H1 (cell line): ENCODE measurements at regions not wholly inside any gene's neighbourhood (a gene's known extent, or its start where the extent isn't known, plus 50 kb on each side); places are given as distances from the start of the nearest gene placed in this dataset.

Experiments used
- CTCF ChIA-PET: fragments of 300-600 bp; sonication (Branson Sonifier 250); formaldehyde crosslinking; loops from one replicate; lab custom pipeline; 2021; ENCODE audit not compliant: partially characterized antibody; lab: Charles Lee
- POLR2A ChIA-PET: fragments of 300-600 bp; sonication (Branson Sonifier 250); formaldehyde crosslinking; loops from one replicate; lab custom pipeline; 2021; ENCODE audit warnings: inconsistent platforms; ENCODE audit not compliant: partially characterized antibody; lab: Charles Lee
- DNase-seq, 2 experiments: peaks; one replicate each; pipeline versions ENCODE4 v3.0.0 to v3.0.0-alpha.2; 2010 to 2022; ENCODE audit warnings: low spot score in 2 of 2, low read depth in 1 of 2, mixed read lengths in 1 of 2
- FAIRE-seq: peaks from 2 replicates; lab custom pipeline; 2011; peaks lifted over from hg19 to GRCh38; lab: Jason Lieb, UNC
- H2AFZ ChIP-seq: 2 replicates; pipeline ENCODE4 v1.8.1; 2012; ENCODE audit warnings: low read length, inconsistent platforms
- H2AK5ac ChIP-seq: 2 replicates; pipeline ENCODE4 v1.6.1; 2013; ENCODE audit warnings: low read depth, low read length
- H2BK120ac ChIP-seq: replicated peaks from 2 replicates; pipeline ENCODE3; 2013; ENCODE audit warnings: low read depth, low read length, inconsistent platforms
- H2BK12ac ChIP-seq: 2 replicates; pipeline ENCODE4 v1.6.1; 2013; ENCODE audit warnings: low read depth, low read length
- H2BK15ac ChIP-seq: 2 replicates; pipeline ENCODE4 v1.6.1; 2013; ENCODE audit warnings: low read length
- H2BK20ac ChIP-seq: 2 replicates; pipeline ENCODE4 v1.6.1; 2013; ENCODE audit warnings: low read length
- H2BK5ac ChIP-seq: 2 replicates; pipeline ENCODE4 v1.6.1; 2013; ENCODE audit warnings: low read depth, low read length
- H3K14ac ChIP-seq: 2 replicates; pipeline ENCODE4 v1.6.1; 2013; ENCODE audit warnings: inconsistent platforms; ENCODE audit not compliant: insufficient read length
- H3K18ac ChIP-seq: 2 replicates; pipeline ENCODE4 v1.6.1; 2013; ENCODE audit warnings: low read length; ENCODE audit errors: extremely low read depth
- H3K23ac ChIP-seq: 2 replicates; pipeline ENCODE4 v1.6.1; 2013; ENCODE audit warnings: inconsistent platforms; ENCODE audit not compliant: insufficient read length
- H3K23me2 ChIP-seq: 2 replicates; pipeline ENCODE4 v1.6.1; 2013; ENCODE audit warnings: low read depth, low read length
- H3K27ac ChIP-seq: 2 replicates; pipeline ENCODE4 v1.6.1; 2011; ENCODE audit warnings: low read depth, low read length, inconsistent platforms
- H3K27me3 ChIP-seq, 4 experiments: replicated peaks in 1 of 4; 1 replicate in 1 of 4; 2 replicates in 3 of 4; pipeline versions ENCODE4 v1.6.1 to v1.8.1; 2011 to 2013; ENCODE audit warnings: low read length in 3 of 4, mild to moderate bottlenecking in 3 of 4, inconsistent platforms in 2 of 4, mixed read lengths in 2 of 4, moderate library complexity in 1 of 4; ENCODE audit not compliant: control insufficient read depth in 3 of 4, insufficient read depth in 3 of 4; ENCODE audit errors: extremely low read depth in 1 of 4
- H3K36me3 ChIP-seq, 4 experiments: 2 replicates each; pipeline versions ENCODE4 v1.6.1 to v1.8.1; 2011 to 2013; ENCODE audit warnings: mild to moderate bottlenecking in 4 of 4, low read length in 3 of 4, moderate library complexity in 2 of 4, control low read depth in 1 of 4, inconsistent platforms in 1 of 4; ENCODE audit not compliant: insufficient read depth in 4 of 4, control insufficient read depth in 2 of 4
- H3K4ac ChIP-seq: replicated peaks from 2 replicates; pipeline ENCODE3; 2013; ENCODE audit warnings: low read length, low read depth, mixed read lengths, inconsistent platforms; ENCODE audit not compliant: insufficient read length
- H3K4me1 ChIP-seq, 4 experiments: replicated peaks in 1 of 4; 1 replicate in 1 of 4; 2 replicates in 3 of 4; pipeline versions ENCODE4 v1.6.1 to v1.8.1; 2011 to 2013; ENCODE audit warnings: low read length in 3 of 4, inconsistent platforms in 2 of 4, mixed read lengths in 1 of 4; ENCODE audit not compliant: insufficient read depth in 4 of 4, control insufficient read depth in 3 of 4
- H3K4me2 ChIP-seq, 2 experiments: 2 replicates each; pipeline versions ENCODE4 v1.6.1 to v1.8.1; 2011 to 2013; ENCODE audit warnings: low read depth in 2 of 2, low read length in 2 of 2, control low read depth in 1 of 2, inconsistent platforms in 1 of 2, mild to moderate bottlenecking in 1 of 2; ENCODE audit not compliant: insufficient read depth in 1 of 2
- H3K4me3 ChIP-seq, 4 experiments: fragments of 200-600, 300-600 bp in 1 of 4; sonication (generic), shearing (Covaris generic), sonication (Bioruptor Twin) in 1 of 4; 2 replicates each; pipeline versions ENCODE4 v1.5.1 to v1.8.1; 2011 to 2016; ENCODE audit warnings: low read length in 4 of 4, low read depth in 3 of 4, control low read depth in 2 of 4, inconsistent platforms in 2 of 4, mild to moderate bottlenecking in 2 of 4, mixed read lengths in 1 of 4, moderate library complexity in 1 of 4; ENCODE audit not compliant: insufficient read depth in 2 of 4; ENCODE audit errors: extremely low read depth in 1 of 4
- H3K56ac ChIP-seq: replicated peaks from 2 replicates; pipeline ENCODE3; 2013; ENCODE audit warnings: low read depth, mild to moderate bottlenecking, mixed read lengths, low read length, inconsistent platforms; ENCODE audit not compliant: insufficient read length
- H3K79me1 ChIP-seq: 2 replicates; pipeline ENCODE4 v1.6.1; 2013; ENCODE audit warnings: low read depth, low read length, control low read depth
- H3K79me2 ChIP-seq, 2 experiments: 2 replicates each; pipeline versions ENCODE4 v1.6.1 to v1.8.1; 2012 to 2013; ENCODE audit warnings: low read length in 2 of 2, mild to moderate bottlenecking in 2 of 2, inconsistent platforms in 1 of 2; ENCODE audit not compliant: insufficient read depth in 2 of 2, control insufficient read depth in 1 of 2
- H3K9ac ChIP-seq, 4 experiments: replicated peaks in 1 of 4; 1 replicate in 1 of 4; 2 replicates in 3 of 4; pipeline versions ENCODE4 v1.6.1 to v1.8.1; 2011 to 2013; ENCODE audit warnings: low read depth in 3 of 4, low read length in 3 of 4, control low read depth in 2 of 4, mild to moderate bottlenecking in 2 of 4, moderate library complexity in 2 of 4, inconsistent platforms in 1 of 4; ENCODE audit errors: extremely low read depth in 1 of 4
- H3K9me3 ChIP-seq, 2 experiments: 2 replicates each; pipeline versions ENCODE4 v1.6.1 to v1.8.1; 2012 to 2013; ENCODE audit warnings: mild to moderate bottlenecking in 2 of 2, moderate library complexity in 2 of 2, control low read depth in 1 of 2, inconsistent platforms in 1 of 2, low read depth in 1 of 2, low read length in 1 of 2, mixed read lengths in 1 of 2; ENCODE audit not compliant: insufficient read depth in 2 of 2
- H4K20me1 ChIP-seq, 2 experiments: replicated peaks in 1 of 2; 2 replicates each; pipeline versions ENCODE3 to v1.8.1; 2011 to 2013; ENCODE audit warnings: inconsistent platforms in 2 of 2, low read length in 2 of 2, mild to moderate bottlenecking in 1 of 2; ENCODE audit not compliant: insufficient read depth in 2 of 2, control insufficient read depth in 1 of 2
- H4K5ac ChIP-seq: 2 replicates; pipeline ENCODE4 v1.6.1; 2013; ENCODE audit warnings: low read length, low read depth, mixed read lengths, inconsistent platforms; ENCODE audit not compliant: insufficient read length
- H4K8ac ChIP-seq: 2 replicates; pipeline ENCODE4 v1.8.0; 2013; ENCODE audit warnings: mild to moderate bottlenecking, moderate library complexity, low read length, inconsistent platforms; ENCODE audit not compliant: insufficient read depth; ENCODE audit errors: extremely low read depth
- H4K91ac ChIP-seq: replicated peaks from 2 replicates; pipeline ENCODE3; 2013; ENCODE audit warnings: low read length, mixed read lengths, inconsistent platforms; ENCODE audit not compliant: insufficient read length
- CBX5 ChIP-seq: fragments of 300-800, 300-1000 bp; sonication (generic); IDR thresholded peaks from 2 replicates; pipeline ENCODE4 v1.7.1; 2016; ENCODE audit warnings: antibody characterized with exemption, low read length, low read depth
- CTCF ChIP-seq, 3 experiments: IDR thresholded peaks; 1 replicate in 2 of 3; 2 replicates in 1 of 3; pipeline versions ENCODE4 v1.5.1 to v1.6.1; 2011; ENCODE audit warnings: low read length in 3 of 3, mild to moderate bottlenecking in 3 of 3, inconsistent platforms in 2 of 3, low read depth in 1 of 3, moderate library complexity in 1 of 3; ENCODE audit not compliant: insufficient read depth in 1 of 3; ENCODE audit errors: control extremely low read depth in 1 of 3
- E2F6 ChIP-seq: IDR thresholded peaks from 2 replicates; pipeline ENCODE4 v1.6.1; 2012; ENCODE audit warnings: inconsistent platforms
- EGR1 ChIP-seq: IDR thresholded peaks from 2 replicates; pipeline ENCODE4 v1.6.1; 2011; ENCODE audit warnings: low read depth, low read length, borderline replicate concordance
- EP300 ChIP-seq, 2 experiments: IDR thresholded peaks; 1 replicate in 1 of 2; 2 replicates in 1 of 2; pipeline ENCODE4 v1.6.1; 2011 to 2012; ENCODE audit warnings: low read depth in 2 of 2, low read length in 2 of 2, mild to moderate bottlenecking in 2 of 2, borderline replicate concordance in 1 of 2, inconsistent platforms in 1 of 2, moderate library complexity in 1 of 2
- KDM5A ChIP-seq: fragments of 200-600 bp; IDR thresholded peaks from 2 replicates; pipeline ENCODE4 v1.7.1; 2012; ENCODE audit warnings: mild to moderate bottlenecking, low read length, inconsistent platforms, mixed read lengths
- WGBS, 2 experiments: shearing (Covaris generic) in 1 of 2; methylation state at CpG; one replicate each; pipeline versions ENCODE4 v1.1.6 to v1.1.7; 2013 to 2015; ENCODE audit warnings: low lambda C conversion rate in 2 of 2, mixed read lengths in 2 of 2, inconsistent platforms in 1 of 2, low coverage in 1 of 2, missing lambda C conversion rate in 1 of 2; ENCODE audit not compliant: insufficient replicate concordance in 2 of 2, insufficient coverage in 1 of 2, insufficient read length in 1 of 2; ENCODE audit errors: extremely low coverage in 1 of 2, missing lambda C conversion rate in 1 of 2; 5-methylcytosine and 5-hydroxymethylcytosine counted together

GRCh38 chr7:35356495-35356894 is 102.6 kb upstream of the TBX20 start:
- Histone ChIP-seq H2BK120ac (no peak overlapping the region), H3K9me3 (no peaks in the 10 kb centered on the region), H2AFZ (no peak overlapping the region), H4K8ac (no peak overlapping the region), H3K4ac (no peak overlapping the region), H3K79me1 (no peaks in the 10 kb centered on the region), H3K56ac (no peak overlapping the region), H2BK5ac (no peak overlapping the region), H4K5ac (no peak overlapping the region), H4K91ac (no peak overlapping the region), H3K79me2 (0 out of 4 replicates have a peak, but pooled peaks cover 0 to 4% of the 10 kb centered on the region in 2 experiments), H3K36me3 (no peaks in the 10 kb centered on the region), H4K20me1 (no peaks in the 10 kb centered on the region), H3K27me3 (no peaks in the 10 kb centered on the region; a peak in 1 of 7 replicates), H3K27ac (no peak overlapping the region), H2BK15ac (no peak overlapping the region), H2BK12ac (no peak overlapping the region), H3K4me1 (peaks cover 0 to 2% (median 2%) of the 10 kb centered on the region in 4 experiments; a peak in 2 of 7 replicates), H3K4me2 (no peak overlapping the region), H2BK20ac (no peak overlapping the region), H3K4me3 (no peak overlapping the region), H3K23me2 (no peaks in the 10 kb centered on the region), H3K18ac (no peak overlapping the region), H3K14ac (no peak overlapping the region), H2AK5ac (no peak overlapping the region), H3K23ac (no peak overlapping the region), H3K9ac (no peak overlapping the region)
- POLR2A ChIA-PET = interaction anchor here (0.6 kb wide), 1 partner anchor 594 kb away, joined by 3 read pairs; no protein-coding TSS in a partner anchor
- no peak for FAIRE-seq
- 83% methylated on average over 4 of the region's 4 CpGs; no CpG with 5 or more reads in 1 of the 2 experiments for WGBS, 2 experiments
- CTCF ChIA-PET = no interaction called here
- DNase-seq = no peak
- TF ChIP-seq EGR1 (no peak), E2F6 (no peak), KDM5A (no peak), CTCF (IDR thresholded peaks at IDR 0.05; ENCODE audit: control extremely low read depth in 1 of 3, insufficient read depth in 1 of 3, low read depth in 1 of 3, low read length in 3 of 3) (no peak), EP300 (IDR thresholded peaks at IDR 0.05; ENCODE audit: borderline replicate concordance in 1 of 2, low read depth in 2 of 2, low read length in 2 of 2) (no peak), CBX5 (no peak)
